Astrocyte (in vitro differentiated cells and primary cell): ENCODE measurements at regions not wholly inside any gene's neighbourhood (a gene's known extent, or its start where the extent isn't known, plus 50 kb on each side); places are given as distances from the start of the nearest gene placed in this dataset.

Experiments used
- DNase-seq: peaks from one replicate; pipeline ENCODE4 v3.0.0-alpha.2; 2010; ENCODE audit warnings: low read depth
- FAIRE-seq: peaks from 2 replicates; lab custom pipeline; 2011; peaks lifted over from hg19 to GRCh38; lab: Jason Lieb, UNC
- H2AFZ ChIP-seq: 2 replicates; pipeline ENCODE4 v1.6.0; 2012; ENCODE audit warnings: low read depth, low read length, inconsistent platforms
- H3K27ac ChIP-seq: 2 replicates; pipeline ENCODE4 v1.5.1; 2011; ENCODE audit warnings: low read depth, low read length, inconsistent platforms
- H3K27me3 ChIP-seq: 2 replicates; pipeline ENCODE4 v1.6.0; 2011; ENCODE audit warnings: low read length, inconsistent platforms; ENCODE audit not compliant: insufficient read depth
- H3K36me3 ChIP-seq: 2 replicates; pipeline ENCODE4 v1.5.1; 2011; ENCODE audit warnings: low read length, inconsistent platforms; ENCODE audit not compliant: insufficient read depth
- H3K4me1 ChIP-seq: 2 replicates; pipeline ENCODE4 v1.5.1; 2011; ENCODE audit warnings: low read length, inconsistent platforms; ENCODE audit not compliant: insufficient read depth
- H3K4me2 ChIP-seq: 2 replicates; pipeline ENCODE4 v1.6.0; 2012; ENCODE audit warnings: low read length, inconsistent platforms
- H3K4me3 ChIP-seq: 2 replicates; pipeline ENCODE4 v1.5.1; 2011; ENCODE audit warnings: low read depth, mild to moderate bottlenecking, low read length, inconsistent platforms; ENCODE audit not compliant: insufficient read depth
- H3K79me2 ChIP-seq: 2 replicates; pipeline ENCODE4 v1.6.0; 2012; ENCODE audit warnings: mild to moderate bottlenecking, low read length, inconsistent platforms; ENCODE audit not compliant: insufficient read depth
- H3K9ac ChIP-seq: 2 replicates; pipeline ENCODE4 v1.6.0; 2012; ENCODE audit warnings: mild to moderate bottlenecking, low read length, inconsistent platforms
- H3K9me3 ChIP-seq: 2 replicates; pipeline ENCODE4 v1.5.1; 2012; ENCODE audit warnings: low read depth, mild to moderate bottlenecking, low read length, inconsistent platforms; ENCODE audit not compliant: insufficient read depth
- H4K20me1 ChIP-seq: 2 replicates; pipeline ENCODE4 v1.6.0; 2012; ENCODE audit warnings: low read length, inconsistent platforms; ENCODE audit not compliant: insufficient read depth
- H3K27ac Mint-ChIP-seq: one replicate; pipeline ENCODE4 v1.8.0; 2021; ENCODE audit warnings: mild to moderate bottlenecking, mixed read lengths; ENCODE audit not compliant: unreplicated experiment
- H3K27me3 Mint-ChIP-seq: one replicate; pipeline ENCODE4 v1.8.0; 2021; ENCODE audit warnings: low read depth, mixed read lengths; ENCODE audit not compliant: unreplicated experiment
- H3K36me3 Mint-ChIP-seq: one replicate; pipeline ENCODE4 v1.8.0; 2021; ENCODE audit warnings: low read depth, mixed read lengths; ENCODE audit not compliant: unreplicated experiment
- H3K4me1 Mint-ChIP-seq: one replicate; pipeline ENCODE4 v1.8.0; 2021; ENCODE audit warnings: low read depth, mixed read lengths; ENCODE audit not compliant: unreplicated experiment
- H3K4me3 Mint-ChIP-seq: one replicate; pipeline ENCODE4 v1.8.0; 2021; ENCODE audit warnings: mild to moderate bottlenecking, moderate library complexity, mixed read lengths; ENCODE audit not compliant: unreplicated experiment
- H3K9me3 Mint-ChIP-seq: one replicate; pipeline ENCODE4 v1.8.0; 2021; ENCODE audit warnings: mild to moderate bottlenecking, mixed read lengths; ENCODE audit not compliant: unreplicated experiment
- CTCF ChIP-seq: IDR thresholded peaks from 2 replicates; pipeline ENCODE4 v1.5.1; 2011; ENCODE audit warnings: low read depth, mild to moderate bottlenecking, inconsistent platforms, low read length, moderate library complexity; ENCODE audit not compliant: insufficient read depth
- EZH2 ChIP-seq: IDR thresholded peaks from 2 replicates; pipeline ENCODE4 v1.6.1; 2012; ENCODE audit warnings: mild to moderate bottlenecking, low read length, inconsistent platforms; ENCODE audit not compliant: insufficient read depth

GRCh38 chr2:24439971-24440340 is 51.1 kb upstream of the NCOA1 start:
- FAIRE-seq = no peak

GRCh38 chr2:24439280-24439970 is 51.6 kb upstream of the NCOA1 start:
- H3K27me3 ChIP-seq = no peaks in the 10 kb centered on the region
- H3K4me3 ChIP-seq = no peak overlapping the region
- H3K9me3 ChIP-seq = no peaks in the 10 kb centered on the region
- no peak overlapping the region for H3K4me2 ChIP-seq
- H3K4me1 Mint-ChIP-seq = peaks cover 4% of the 10 kb centered on the region
- peaks cover 8% of the 10 kb centered on the region for H3K27me3 Mint-ChIP-seq
- H3K27ac ChIP-seq = no peak overlapping the region
- H3K36me3 Mint-ChIP-seq = no peaks in the 10 kb centered on the region
- no peaks in the 10 kb centered on the region for H3K36me3 ChIP-seq
- DNase-seq (no peak), FAIRE-seq (no peak)
- H3K27ac Mint-ChIP-seq = no peak overlapping the region
- H2AFZ ChIP-seq = no peak overlapping the region
- H3K9ac ChIP-seq = no peak overlapping the region
- H3K9me3 Mint-ChIP-seq = no peaks in the 10 kb centered on the region
- no peaks in the 10 kb centered on the region for H3K79me2 ChIP-seq
- no peak for TF ChIP-seq EZH2
- TF ChIP-seq CTCF = no peak
- no peak overlapping the region for H3K4me3 Mint-ChIP-seq
- peaks cover 5% of the 10 kb centered on the region for H3K4me1 ChIP-seq
- no peaks in the 10 kb centered on the region for H4K20me1 ChIP-seq

More at GRCh38 chr2:24439971-24440340, 51.1 kb upstream of the NCOA1 start:
- H4K20me1 ChIP-seq = no peaks in the 10 kb centered on the region
- no peaks in the 10 kb centered on the region for H3K9me3 ChIP-seq
- Mint-ChIP-seq H3K36me3 (no peaks in the 10 kb centered on the region), H3K27me3 (peaks cover 5% of the 10 kb centered on the region), H3K4me1 (peaks cover 4% of the 10 kb centered on the region), H3K9me3 (no peaks in the 10 kb centered on the region), H3K4me3 (no peak overlapping the region), H3K27ac (no peak overlapping the region)
- H3K27me3 ChIP-seq = no peaks in the 10 kb centered on the region
- no peaks in the 10 kb centered on the region for H3K79me2 ChIP-seq
- DNase-seq = no peak
- H3K9ac ChIP-seq = no peak overlapping the region
- H3K4me2 ChIP-seq = no peak overlapping the region
- no peaks in the 10 kb centered on the region for H3K36me3 ChIP-seq
- H2AFZ ChIP-seq = no peak overlapping the region
- no peak overlapping the region for H3K27ac ChIP-seq
- H3K4me3 ChIP-seq = no peak overlapping the region
- peaks cover 5% of the 10 kb centered on the region for H3K4me1 ChIP-seq
- no peak for TF ChIP-seq CTCF
- no peak for TF ChIP-seq EZH2

- Histone ChIP-seq H3K27ac (no peak overlapping the region), H2AFZ (no peak overlapping the region), H3K4me3 (no peak overlapping the region), H3K9me3 (no peaks in the 10 kb centered on the region), H3K36me3 (no peaks in the 10 kb centered on the region), H3K79me2 (no peaks in the 10 kb centered on the region), H3K27me3 (no peaks in the 10 kb centered on the region), H3K4me1 (peaks cover 5% of the 10 kb centered on the region), H3K4me2 (no peak overlapping the region), H4K20me1 (no peaks in the 10 kb centered on the region), H3K9ac (no peak overlapping the region)
- no peak overlapping the region for H3K4me3 Mint-ChIP-seq
- H3K4me1 Mint-ChIP-seq = peaks cover 4% of the 10 kb centered on the region
- no peak overlapping the region for H3K27ac Mint-ChIP-seq
- no peaks in the 10 kb centered on the region for H3K9me3 Mint-ChIP-seq
- FAIRE-seq (no peak), DNase-seq (no peak)
- H3K36me3 Mint-ChIP-seq = no peaks in the 10 kb centered on the region
- TF ChIP-seq EZH2 (no peak), CTCF (no peak)
- peaks cover 8% of the 10 kb centered on the region for H3K27me3 Mint-ChIP-seq
These were observed 52.9 kb upstream of the NCOA1 start for GRCh38 chr2:24438106-24438505.
